C4-2B (cell line): ENCODE measurements at regions not wholly inside any gene's neighbourhood (a gene's known extent, or its start where the extent isn't known, plus 50 kb on each side); places are given as distances from the start of the nearest gene placed in this dataset.

Experiments used
- CTCF ChIP-seq: fragments of 450-650 bp; conservative IDR thresholded peaks from 2 replicates; pipeline ENCODE4 v1.5.1; 2017; ENCODE audit warnings: mild to moderate bottlenecking
- ZFX ChIP-seq: fragments of 450-650 bp; IDR thresholded peaks from 2 replicates; pipeline ENCODE4 v1.6.1; 2017

- TF ChIP-seq CTCF (no peak), ZFX (no peak)
Observed at GRCh38 chr2:62372824-62373223, 133.2 kb downstream of the TMEM17 start.
